HG02571 (cell line): ENCODE measurements at regions not wholly inside any gene's neighbourhood (a gene's known extent, or its start where the extent isn't known, plus 50 kb on each side); places are given as distances from the start of the nearest gene placed in this dataset.
"Not testable (repeated sequence)": the region's sequence is repeated elsewhere in the genome, so short reads cannot be mapped to it uniquely, and the experiment has no call there.

ENCODE experiments used
- ATAC-seq: cut with Tn5 transposase; IDR thresholded peaks from one replicate; pipeline ENCODE4 v1.9.1; 2021; ENCODE audit warnings: mild to moderate bottlenecking, moderate library complexity; ENCODE audit not compliant: unreplicated experiment

- ATAC-seq: not testable (repeated sequence)
Measured at GRCh38 chr15:38797506-38797905, 232.9 kb upstream of the RASGRP1 start.

GRCh38 chr15:38799202-38799601, 234.6 kb upstream of the RASGRP1 start:
- ATAC-seq: not testable (repeated sequence)

GRCh38 chr15:38809621-38810020, 245.0 kb upstream of the RASGRP1 start:
- no peak for ATAC-seq

GRCh38 chr15:38810686-38811085, 246.1 kb upstream of the RASGRP1 start:
- no peak for ATAC-seq

GRCh38 chr15:38814254-38814653, 249.6 kb upstream of the RASGRP1 start:
- not testable (repeated sequence) for ATAC-seq

GRCh38 chr15:38814891-38815290, 250.3 kb upstream of the RASGRP1 start:
- ATAC-seq: no peak

GRCh38 chr15:38817427-38818156, 253.0 kb upstream of the RASGRP1 start:
- ATAC-seq: peak; percentile 84

- no peak for ATAC-seq
Measured at GRCh38 chr15:38818157-38818790, 253.7 kb upstream of the RASGRP1 start.

- ATAC-seq: no peak
Measured at GRCh38 chr15:38819387-38819950, 254.9 kb upstream of the RASGRP1 start.

GRCh38 chr15:38823263-38823662, 258.6 kb upstream of the RASGRP1 start:
- ATAC-seq: no peak

GRCh38 chr15:38824719-38825118, 260.1 kb upstream of the RASGRP1 start:
- ATAC-seq: no peak

GRCh38 chr15:38826880-38827279, 262.3 kb upstream of the RASGRP1 start:
- no peak for ATAC-seq

GRCh38 chr15:38828031-38828532, 263.5 kb upstream of the RASGRP1 start:
- ATAC-seq: no peak

- no peak for ATAC-seq
Measured at GRCh38 chr15:38829086-38829485, 264.5 kb upstream of the RASGRP1 start.

- no peak for ATAC-seq
Measured at GRCh38 chr15:38842226-38842625, 277.6 kb upstream of the RASGRP1 start.

GRCh38 chr15:38843051-38843501, 278.5 kb upstream of the RASGRP1 start:
- no peak for ATAC-seq

GRCh38 chr15:38843736-38844590, 279.3 kb upstream of the RASGRP1 start:
- no peak for ATAC-seq

- ATAC-seq: no peak
Measured at GRCh38 chr15:38844736-38845135, 280.1 kb upstream of the RASGRP1 start.

GRCh38 chr15:38846346-38846745, 281.7 kb upstream of the RASGRP1 start:
- ATAC-seq: no peak

- no peak for ATAC-seq
Measured at GRCh38 chr15:38847666-38848065, 283.1 kb upstream of the RASGRP1 start.

- ATAC-seq: no peak
Measured at GRCh38 chr15:38849046-38849445, 284.4 kb upstream of the RASGRP1 start.
